GM21381 (cell line): ENCODE measurements at regions not wholly inside any gene's neighbourhood (a gene's known extent, or its start where the extent isn't known, plus 50 kb on each side); places are given as distances from the start of the nearest gene placed in this dataset.
"Not testable (repeated sequence)": the region's sequence is repeated elsewhere in the genome, so short reads cannot be mapped to it uniquely, and the experiment has no call there.

ENCODE experiments used
- ATAC-seq: cut with Tn5 transposase; IDR thresholded peaks from one replicate; pipeline ENCODE4 v1.9.1; 2021; ENCODE audit warnings: mild to moderate bottlenecking, moderate library complexity; ENCODE audit not compliant: unreplicated experiment

DNA sequence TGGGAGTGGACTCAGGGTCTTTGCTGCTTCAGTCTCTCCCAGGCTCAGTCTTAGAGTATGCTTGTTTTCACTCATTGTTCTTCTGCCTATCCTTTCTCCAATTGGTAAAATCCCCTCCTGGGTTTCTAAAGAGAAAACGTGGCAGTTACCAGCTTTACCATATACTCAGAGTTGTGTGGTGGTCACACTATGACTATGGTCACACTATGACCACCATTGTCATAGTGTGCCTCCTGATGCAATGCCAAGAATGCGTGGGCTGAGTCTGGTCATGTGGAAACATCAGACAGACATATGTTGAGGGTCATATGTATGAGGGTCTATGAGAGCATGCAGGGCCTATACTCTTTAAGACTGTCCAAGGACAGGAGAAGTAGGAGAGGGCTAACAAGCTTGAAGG lies 326.5 kb upstream of the PRR16 start:
- ATAC-seq = no peak

GRCh38 chr5:120139039-120139438 lies 325.1 kb upstream of the PRR16 start:
- ATAC-seq = no peak

DNA sequence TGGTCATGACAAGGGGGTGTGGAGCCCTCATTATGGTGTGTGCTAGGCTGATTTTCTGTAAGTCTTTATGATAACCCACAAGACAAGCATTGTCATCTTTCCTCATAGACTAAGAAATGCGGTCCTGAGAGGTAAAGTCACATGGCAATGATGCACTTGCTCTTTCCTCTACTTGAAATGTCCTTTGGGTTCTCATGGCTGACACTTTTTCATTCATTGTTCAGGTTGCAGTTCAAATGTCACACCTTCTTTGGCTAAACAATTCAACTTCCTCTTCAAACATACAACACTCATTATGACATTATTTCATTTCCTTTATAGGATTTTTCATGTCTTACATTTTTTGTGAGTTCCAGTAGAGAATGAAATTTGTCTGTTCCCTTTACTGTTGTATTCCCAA lies 323.6 kb upstream of the PRR16 start:
- ATAC-seq = no peak

DNA sequence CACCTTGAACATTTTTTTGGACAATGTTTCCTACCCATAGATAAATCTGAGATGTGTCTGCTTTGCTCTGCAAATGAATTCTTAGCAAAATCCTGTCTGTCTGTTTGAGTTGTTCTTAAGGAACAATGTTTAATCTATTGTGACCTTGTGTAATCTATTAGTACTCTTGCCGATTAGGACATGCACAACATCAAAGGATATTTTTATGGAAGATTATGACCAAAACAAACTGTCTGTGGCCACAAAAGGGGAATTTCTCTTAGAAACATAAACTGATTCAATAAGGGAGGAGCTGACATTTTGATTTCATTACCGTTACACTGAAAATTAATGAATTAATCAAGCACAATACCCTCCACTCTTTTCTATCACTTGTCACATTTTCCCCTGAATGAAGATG lies 323.0 kb upstream of the PRR16 start:
- no peak for ATAC-seq

- ATAC-seq = no peak
These were observed 317.3 kb upstream of the PRR16 start for GRCh38 chr5:120146787-120147186.

- not testable (repeated sequence) for ATAC-seq
These were observed 316.2 kb upstream of the PRR16 start for GRCh38 chr5:120147911-120148310.

DNA sequence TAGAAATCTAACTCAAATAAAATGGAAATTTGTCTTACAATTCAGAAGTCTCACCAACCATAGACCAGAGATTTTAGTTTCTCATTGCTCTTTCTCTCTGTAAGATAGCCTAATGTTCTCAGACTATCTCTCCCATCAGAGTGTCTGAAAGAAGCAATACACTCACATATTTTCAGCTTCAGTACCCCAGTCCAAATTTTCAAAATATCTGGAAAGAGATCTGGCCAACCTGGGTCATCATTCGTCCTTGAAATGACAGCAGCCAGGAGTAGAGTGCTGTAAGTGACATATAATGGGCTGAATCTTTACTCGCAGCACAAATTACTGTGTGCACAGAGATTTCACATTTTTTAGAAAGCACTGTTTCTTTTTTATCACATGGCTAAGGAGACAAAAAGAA lies 313.3 kb upstream of the PRR16 start:
- no peak for ATAC-seq

DNA sequence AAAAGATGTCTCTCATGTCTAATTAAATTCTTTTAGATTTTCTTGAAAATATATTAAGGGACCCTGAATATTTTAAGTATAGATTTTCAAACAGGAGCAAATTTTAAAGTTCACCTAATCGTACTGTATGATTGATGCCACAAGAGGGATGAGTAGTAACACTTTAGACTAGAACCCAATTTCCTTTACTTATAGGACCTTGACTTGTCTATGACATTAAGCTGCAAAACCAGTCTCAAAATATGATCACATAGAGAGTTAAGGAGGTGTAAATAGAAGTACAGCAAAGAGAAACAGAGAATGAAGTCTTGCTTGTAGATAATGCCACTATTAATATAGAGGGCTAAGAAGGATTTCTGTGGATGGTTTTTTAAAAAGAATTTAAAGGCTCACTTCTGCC lies 312.9 kb upstream of the PRR16 start:
- no peak for ATAC-seq

DNA sequence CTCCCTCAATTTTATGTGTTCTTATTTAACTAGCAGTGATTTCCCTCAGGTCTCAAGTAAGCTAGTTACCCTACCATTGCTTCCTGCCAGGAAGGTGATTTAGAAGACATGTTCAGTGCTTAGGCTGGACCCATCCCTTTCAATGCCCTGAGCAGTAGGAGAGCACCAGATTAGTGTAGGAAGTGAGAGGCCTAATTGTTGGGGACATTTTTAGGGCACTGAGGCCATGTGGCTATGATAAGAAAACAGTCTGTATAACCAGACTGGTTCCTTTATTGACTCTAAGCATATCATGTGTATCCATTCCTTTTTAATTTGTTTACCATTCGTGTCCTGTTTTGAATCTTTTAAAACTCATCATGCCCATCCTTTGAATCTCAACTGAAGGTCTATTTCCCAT lies 312.3 kb upstream of the PRR16 start:
- no peak for ATAC-seq

DNA sequence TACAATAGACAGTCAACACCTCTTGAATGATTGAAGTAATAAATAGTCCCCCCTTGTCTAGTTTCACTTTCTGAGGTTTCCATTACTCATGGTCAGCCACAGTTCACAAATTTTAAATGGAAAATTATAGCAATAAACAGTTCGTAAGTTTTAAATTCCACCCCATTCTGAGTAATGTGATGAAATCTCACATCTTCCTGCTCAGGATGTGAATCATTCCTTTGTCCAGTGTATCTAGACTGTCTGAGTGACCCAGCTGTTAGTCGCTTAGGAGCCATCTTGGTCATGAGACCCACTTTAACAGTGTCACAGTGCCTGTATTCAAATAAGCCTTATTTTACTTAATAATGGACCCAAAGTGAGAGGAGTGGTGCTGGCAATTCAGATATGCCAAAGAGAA lies 311.6 kb upstream of the PRR16 start:
- no peak for ATAC-seq

- no peak for ATAC-seq
These were observed 311.2 kb upstream of the PRR16 start for GRCh38 chr5:120152931-120153330.

DNA sequence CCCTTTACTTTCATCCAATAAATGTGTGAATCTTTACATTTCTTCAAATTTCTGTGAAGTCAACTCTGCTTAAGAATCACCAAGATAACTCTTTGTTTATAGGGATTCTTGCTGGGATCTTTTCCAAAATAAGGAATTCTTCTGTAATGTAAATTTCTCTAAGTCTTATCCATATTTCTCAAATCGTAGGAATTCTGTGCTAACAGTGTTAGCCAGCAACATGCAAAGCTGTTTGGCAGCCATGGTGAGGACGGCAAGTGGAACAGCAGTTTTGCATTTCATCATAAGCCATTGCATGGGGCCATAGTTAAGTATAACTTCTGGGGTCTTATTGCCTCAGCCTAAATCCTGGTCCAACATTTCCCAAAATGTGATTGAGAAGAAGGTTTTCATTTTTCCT lies 310.5 kb upstream of the PRR16 start:
- ATAC-seq = no peak

DNA sequence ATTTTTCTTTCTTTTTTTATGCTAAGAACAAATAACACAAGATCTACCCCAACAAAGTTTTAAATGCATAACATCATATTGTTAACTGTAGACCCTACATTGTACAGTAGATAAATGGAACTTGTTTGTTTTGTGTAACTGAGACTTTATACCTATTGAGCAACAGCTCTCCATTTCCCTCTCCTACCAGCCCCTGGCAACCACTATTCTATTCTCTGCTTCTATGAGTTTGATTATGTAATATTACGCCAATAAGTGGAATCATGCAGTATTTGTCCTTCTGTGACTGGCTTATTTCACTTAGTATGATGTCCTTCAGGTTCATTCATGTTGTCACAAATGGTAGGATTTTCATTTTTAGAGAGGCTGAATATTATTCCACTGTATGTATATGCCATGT lies 308.2 kb upstream of the PRR16 start:
- no peak for ATAC-seq

DNA sequence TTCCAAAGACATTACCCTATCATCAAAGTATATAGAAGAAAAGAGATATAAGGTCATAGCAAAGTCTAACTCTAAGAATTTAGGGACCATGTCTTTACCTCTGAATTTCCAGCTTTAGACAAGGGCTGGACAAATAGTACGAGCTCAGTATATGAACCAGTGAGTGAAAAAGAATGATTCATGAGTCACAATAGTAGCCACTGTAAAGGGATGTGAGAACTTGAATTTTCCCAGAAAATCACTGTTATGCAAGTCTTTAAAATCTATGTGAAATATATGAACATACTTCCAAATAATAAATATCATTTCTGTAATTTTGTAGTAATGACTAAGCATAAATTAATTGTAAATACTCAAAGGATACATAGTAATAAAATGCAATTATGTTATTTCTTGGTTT lies 305.9 kb upstream of the PRR16 start:
- no peak for ATAC-seq

DNA sequence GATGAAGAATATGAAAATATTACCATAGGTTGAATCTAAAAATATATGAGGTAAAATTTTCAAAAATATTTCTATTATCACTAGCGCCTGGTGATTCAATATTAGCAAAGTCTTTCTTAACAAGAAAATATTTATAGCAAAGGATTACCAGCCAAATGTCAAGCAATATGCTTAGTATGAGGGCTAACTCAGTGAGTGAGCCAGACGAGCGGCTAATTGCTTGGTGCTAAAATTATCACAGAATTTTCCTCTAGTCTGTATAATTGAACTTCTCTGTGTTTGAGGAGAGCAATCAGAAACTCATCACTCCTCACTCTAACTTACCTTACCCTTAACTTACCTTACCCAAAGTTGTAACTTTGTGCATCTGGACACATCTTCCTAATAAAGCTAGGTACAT lies 304.9 kb upstream of the PRR16 start:
- ATAC-seq = no peak

- no peak for ATAC-seq
These were observed 303.8 kb upstream of the PRR16 start for GRCh38 chr5:120160124-120160895.

DNA sequence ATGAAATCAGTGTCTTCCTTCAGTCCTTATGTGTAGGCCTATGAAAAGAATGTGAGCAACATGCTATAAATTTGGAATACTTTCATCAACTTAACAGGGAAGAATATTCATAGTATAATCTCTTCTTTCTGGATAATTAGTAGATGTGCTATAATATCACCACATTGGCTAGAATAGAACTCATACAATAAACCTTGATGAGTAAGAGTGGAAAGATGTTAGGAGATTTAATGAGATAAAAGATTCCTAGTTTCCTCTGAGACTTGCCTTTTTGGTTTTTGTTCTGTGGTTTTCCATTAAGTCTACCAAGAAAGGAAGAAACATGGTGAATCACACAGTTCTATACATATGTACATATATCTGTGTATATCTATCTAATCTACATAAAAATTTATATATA lies 301.8 kb upstream of the PRR16 start:
- ATAC-seq = no peak

DNA sequence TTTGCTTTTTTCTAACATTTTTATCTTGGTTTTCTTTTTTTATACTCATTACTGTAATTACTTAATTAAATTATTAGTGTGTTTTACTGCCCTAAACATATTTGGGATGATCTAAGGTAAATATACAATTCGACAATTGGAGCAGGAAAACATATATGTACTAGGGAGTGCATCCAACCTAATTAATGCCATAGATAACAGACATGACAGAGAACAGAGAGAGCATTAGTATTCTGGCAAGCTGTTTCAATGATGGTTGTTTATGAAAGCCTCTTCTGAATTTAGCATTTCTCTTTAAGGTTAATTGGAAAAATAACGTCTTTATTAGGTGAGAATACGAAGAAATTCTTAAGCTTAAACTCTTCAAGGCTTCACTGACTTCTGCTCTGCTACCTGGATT lies 300.1 kb upstream of the PRR16 start:
- ATAC-seq = no peak

- ATAC-seq = no peak
These were observed 299.1 kb upstream of the PRR16 start for GRCh38 chr5:120164986-120165385.

GRCh38 chr5:120173125-120173524 lies 291.0 kb upstream of the PRR16 start:
- ATAC-seq = no peak

DNA sequence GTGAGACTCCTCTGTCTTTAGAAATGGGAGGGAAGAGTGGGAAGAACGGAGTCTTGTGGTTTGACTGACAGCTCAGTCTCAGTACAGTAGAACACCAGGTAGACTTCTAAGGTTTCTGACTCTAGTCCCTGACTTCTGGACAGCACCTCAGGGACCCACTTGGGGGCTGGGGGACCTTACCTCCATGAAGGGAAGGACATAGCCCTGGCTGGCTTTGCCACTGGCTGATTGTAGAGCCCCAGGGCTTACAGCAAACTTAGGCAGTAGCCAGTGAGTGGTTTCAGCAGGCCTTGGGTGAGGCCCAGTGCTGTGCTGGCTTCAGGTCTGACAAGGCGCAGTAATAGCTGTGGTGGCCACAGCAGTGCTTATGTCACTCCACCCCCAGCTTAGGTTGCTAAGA lies 290.0 kb upstream of the PRR16 start:
- no peak for ATAC-seq

DNA sequence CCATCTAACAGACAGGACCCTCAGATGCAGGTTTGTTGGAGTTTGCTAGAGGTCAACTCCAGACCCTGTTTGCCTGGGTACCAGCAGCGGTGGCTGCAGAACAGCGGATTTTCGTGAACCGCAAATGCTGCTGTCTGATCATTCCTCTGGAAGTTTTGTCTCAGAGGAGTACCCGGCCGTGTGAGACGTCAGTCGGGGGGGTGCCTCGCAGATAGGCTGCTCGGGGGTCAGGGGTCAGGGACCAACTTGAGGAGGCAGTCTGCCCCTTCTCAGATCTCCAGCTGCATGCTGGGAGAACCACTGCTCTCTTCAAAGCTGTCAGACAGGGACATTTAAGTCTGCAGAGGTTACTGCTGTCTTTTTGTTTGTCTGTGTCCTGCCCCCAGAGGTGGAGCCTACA lies 282.9 kb upstream of the PRR16 start:
- ATAC-seq = not testable (repeated sequence)

DNA sequence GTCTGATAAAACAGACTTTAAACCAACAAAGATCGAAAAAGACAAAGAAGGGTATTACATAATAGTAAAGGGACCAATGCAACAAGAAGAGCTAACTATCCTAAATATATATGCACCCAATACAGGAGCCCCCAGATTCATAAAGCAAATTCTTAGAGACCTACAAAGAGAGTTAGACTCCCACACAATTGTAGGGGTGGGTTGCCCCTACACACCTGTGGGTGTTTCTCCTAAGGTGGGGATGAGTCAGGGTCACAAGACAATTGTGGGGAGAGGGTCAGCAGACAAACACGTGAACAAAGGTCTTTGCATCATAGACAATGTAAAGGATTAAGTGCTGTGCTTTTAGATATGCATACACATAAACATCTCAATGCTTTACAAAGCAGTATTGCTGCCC lies 269.4 kb upstream of the PRR16 start:
- ATAC-seq = not testable (repeated sequence)
